SK-N-SH treated with all-trans-retinoic acid at 6 μM for 48 hours (cell line): ENCODE measurements at regions not wholly inside any gene's neighbourhood (a gene's known extent, or its start where the extent isn't known, plus 50 kb on each side); places are given as distances from the start of the nearest gene placed in this dataset.

Source experiments
- ARNTL ChIP-seq: fragments of 450-650 bp; formaldehyde crosslinking; IDR thresholded peaks from 2 replicates; pipeline ENCODE4 v1.5.0; 2020; ENCODE audit warnings: low read depth, mild to moderate bottlenecking, moderate library complexity, borderline replicate concordance
- GLIS3 ChIP-seq: fragments of 250-450 bp; sonication (Bioruptor Pico); IDR thresholded peaks from 2 replicates; pipeline ENCODE4 v1.5.0; 2020; ENCODE audit warnings: mild to moderate bottlenecking, moderate library complexity
- RARB ChIP-seq: fragments of 250-450 bp; sonication (Bioruptor Pico); IDR thresholded peaks from 2 replicates; pipeline ENCODE4 v1.8.0; 2021; ENCODE audit warnings: mild to moderate bottlenecking, moderate library complexity
- ZFP30 ChIP-seq: fragments of 450-650 bp; formaldehyde crosslinking; IDR thresholded peaks from 2 replicates; pipeline ENCODE4 v1.5.0; 2022; ENCODE audit warnings: mild to moderate bottlenecking, moderate library complexity
- ZNF70 ChIP-seq: fragments of 450-650 bp; formaldehyde crosslinking; IDR thresholded peaks from 2 replicates; pipeline ENCODE4 v1.5.0; 2020; ENCODE audit warnings: mild to moderate bottlenecking, moderate library complexity
- TF ChIP-seq, protein P1 (sequence below): fragments of 250-450 bp; sonication (Bioruptor Pico); IDR thresholded peaks from 2 replicates; pipeline ENCODE4 v1.8.0; 2020; ENCODE audit warnings: mild to moderate bottlenecking, moderate library complexity, borderline replicate concordance

DNA sequence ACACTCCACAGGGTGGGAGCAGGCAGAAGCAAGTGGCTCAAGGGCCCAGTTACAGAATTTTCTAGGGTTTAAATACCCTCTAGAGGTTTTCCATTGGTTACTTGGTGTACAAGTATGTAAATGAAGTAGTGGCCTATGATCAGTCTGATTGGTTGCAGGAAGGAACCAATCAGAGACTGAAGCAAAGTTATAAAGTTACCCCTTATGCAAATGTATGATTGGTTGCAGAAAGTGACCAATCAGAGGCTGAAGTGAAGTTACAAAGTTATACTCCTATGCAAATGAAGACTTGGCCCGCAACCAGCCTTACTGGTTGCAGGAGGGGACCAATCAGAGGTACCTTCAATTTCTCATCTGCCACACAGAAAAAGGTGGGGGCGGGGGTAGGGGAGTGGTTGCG is 154.6 kb downstream of the INO80D start:
- TF ChIP-seq ZFP30 (CRISPR knock-in tag) (no peak), RARB (CRISPR knock-in tag) (no peak), ARNTL (no peak), ZNF70 (CRISPR knock-in tag) (no peak), GLIS3 (CRISPR knock-in tag) (no peak)
- TF ChIP-seq, protein P1, sequence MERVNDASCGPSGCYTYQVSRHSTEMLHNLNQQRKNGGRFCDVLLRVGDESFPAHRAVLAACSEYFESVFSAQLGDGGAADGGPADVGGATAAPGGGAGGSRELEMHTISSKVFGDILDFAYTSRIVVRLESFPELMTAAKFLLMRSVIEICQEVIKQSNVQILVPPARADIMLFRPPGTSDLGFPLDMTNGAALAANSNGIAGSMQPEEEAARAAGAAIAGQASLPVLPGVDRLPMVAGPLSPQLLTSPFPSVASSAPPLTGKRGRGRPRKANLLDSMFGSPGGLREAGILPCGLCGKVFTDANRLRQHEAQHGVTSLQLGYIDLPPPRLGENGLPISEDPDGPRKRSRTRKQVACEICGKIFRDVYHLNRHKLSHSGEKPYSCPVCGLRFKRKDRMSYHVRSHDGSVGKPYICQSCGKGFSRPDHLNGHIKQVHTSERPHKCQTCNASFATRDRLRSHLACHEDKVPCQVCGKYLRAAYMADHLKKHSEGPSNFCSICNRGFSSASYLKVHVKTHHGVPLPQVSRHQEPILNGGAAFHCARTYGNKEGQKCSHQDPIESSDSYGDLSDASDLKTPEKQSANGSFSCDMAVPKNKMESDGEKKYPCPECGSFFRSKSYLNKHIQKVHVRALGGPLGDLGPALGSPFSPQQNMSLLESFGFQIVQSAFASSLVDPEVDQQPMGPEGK: no peak
